Astrocyte of the cerebellum (primary cell): ENCODE measurements at regions not wholly inside any gene's neighbourhood (a gene's known extent, or its start where the extent isn't known, plus 50 kb on each side); places are given as distances from the start of the nearest gene placed in this dataset.

Experiments
- DNase-seq: peaks from one replicate; pipeline ENCODE4 v3.0.0-alpha.2; 2011; ENCODE audit warnings: low read depth
- H3K4me3 ChIP-seq: 2 replicates; pipeline ENCODE4 v1.5.1; 2011; ENCODE audit warnings: mild to moderate bottlenecking, low read depth, low read length, moderate library complexity
- in situ Hi-C: cut with HindIII; loops from 2 replicates; pipeline ENCODE4 v1.10.0; 2017; ENCODE audit warnings: low sequenced_read_pairs
- TF ChIP-seq, protein P1 (sequence below): IDR thresholded peaks from 2 replicates; pipeline ENCODE4 v1.5.1; 2012; ENCODE audit warnings: low read length, low read depth, moderate library complexity, mild to moderate bottlenecking; ENCODE audit errors: missing control alignments

- DNase-seq: no peak
- in situ Hi-C loops: no loop called here
- no peak overlapping the region for H3K4me3 ChIP-seq
- TF ChIP-seq, protein P1, sequence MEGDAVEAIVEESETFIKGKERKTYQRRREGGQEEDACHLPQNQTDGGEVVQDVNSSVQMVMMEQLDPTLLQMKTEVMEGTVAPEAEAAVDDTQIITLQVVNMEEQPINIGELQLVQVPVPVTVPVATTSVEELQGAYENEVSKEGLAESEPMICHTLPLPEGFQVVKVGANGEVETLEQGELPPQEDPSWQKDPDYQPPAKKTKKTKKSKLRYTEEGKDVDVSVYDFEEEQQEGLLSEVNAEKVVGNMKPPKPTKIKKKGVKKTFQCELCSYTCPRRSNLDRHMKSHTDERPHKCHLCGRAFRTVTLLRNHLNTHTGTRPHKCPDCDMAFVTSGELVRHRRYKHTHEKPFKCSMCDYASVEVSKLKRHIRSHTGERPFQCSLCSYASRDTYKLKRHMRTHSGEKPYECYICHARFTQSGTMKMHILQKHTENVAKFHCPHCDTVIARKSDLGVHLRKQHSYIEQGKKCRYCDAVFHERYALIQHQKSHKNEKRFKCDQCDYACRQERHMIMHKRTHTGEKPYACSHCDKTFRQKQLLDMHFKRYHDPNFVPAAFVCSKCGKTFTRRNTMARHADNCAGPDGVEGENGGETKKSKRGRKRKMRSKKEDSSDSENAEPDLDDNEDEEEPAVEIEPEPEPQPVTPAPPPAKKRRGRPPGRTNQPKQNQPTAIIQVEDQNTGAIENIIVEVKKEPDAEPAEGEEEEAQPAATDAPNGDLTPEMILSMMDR: no peak
Measured at GRCh38 chr3:19799887-19800286, 134.1 kb downstream of the EFHB start.

DNA sequence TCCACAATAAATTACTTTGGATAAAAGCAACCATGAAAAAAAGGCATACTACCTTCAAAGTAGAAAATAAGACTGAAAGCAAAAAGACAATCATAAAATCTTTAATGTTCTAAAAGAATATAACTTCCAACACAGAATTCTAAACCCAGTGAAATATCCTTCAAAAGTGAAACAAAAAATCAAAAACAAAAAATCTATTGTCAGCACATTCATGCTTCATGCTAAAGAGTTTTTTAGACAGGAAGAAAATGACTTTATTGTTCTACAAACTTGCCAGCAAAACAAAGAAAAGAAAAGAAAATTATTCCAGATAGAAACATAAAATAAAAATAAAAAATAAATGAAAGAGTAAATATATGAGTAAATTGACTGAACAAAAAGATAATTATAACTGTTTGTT is 134.9 kb downstream of the EFHB start:
- H3K4me3 ChIP-seq: no peak overlapping the region
- TF ChIP-seq, protein P1: no peak
- in situ Hi-C loops: no loop called here
- DNase-seq: no peak

DNA sequence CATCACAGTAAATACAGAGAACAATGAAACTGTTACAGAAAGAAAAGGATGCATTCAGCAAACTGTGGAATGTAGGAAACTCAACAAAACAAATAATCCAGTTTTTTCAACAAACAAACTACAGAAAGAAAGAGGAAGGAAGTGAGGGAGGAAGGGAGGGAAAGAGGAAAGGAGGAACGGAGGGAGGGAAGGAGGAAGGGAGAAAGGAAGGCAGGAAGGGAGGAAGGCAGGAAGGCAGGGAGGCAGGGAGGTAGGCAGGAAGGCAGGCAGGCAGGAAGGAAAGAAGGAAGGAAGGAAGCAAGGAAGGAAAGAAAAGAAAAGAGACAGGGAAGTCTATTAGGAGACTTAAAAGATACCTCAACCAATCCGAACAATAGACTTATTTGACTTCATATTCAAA is 135.7 kb downstream of the EFHB start:
- H3K4me3 ChIP-seq: no peak overlapping the region
- DNase-seq: no peak
- in situ Hi-C loops: no loop called here
- TF ChIP-seq, protein P1: no peak

DNA sequence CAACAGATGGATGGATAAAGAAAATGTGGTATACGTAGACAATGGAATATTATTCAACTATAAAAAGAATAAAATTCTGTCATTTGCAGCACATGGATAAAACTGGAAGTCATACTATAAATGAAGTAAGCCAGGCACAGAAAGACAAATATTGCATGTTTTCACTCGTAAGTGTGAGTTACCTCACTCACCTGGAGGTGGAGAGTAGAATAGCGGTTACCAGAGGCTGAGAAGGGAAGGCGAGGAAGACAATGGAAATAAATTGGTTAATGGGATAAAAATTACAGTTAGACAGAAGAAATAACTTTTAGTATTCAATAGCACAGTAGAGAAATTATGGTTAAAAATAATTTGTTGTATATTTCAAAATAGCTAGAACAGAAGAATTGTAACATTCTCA is 141.6 kb downstream of the EFHB start:
- TF ChIP-seq, protein P1: no peak

GRCh38 chr3:19775765-19776164 is 158.3 kb downstream of the EFHB start:
- TF ChIP-seq, protein P1: no peak
- DNase-seq: no peak
- no peak overlapping the region for H3K4me3 ChIP-seq
- in situ Hi-C loops: no loop called here

More for the DNA sequence above, 141.6 kb downstream of the EFHB start:
- H3K4me3 ChIP-seq: no peak overlapping the region
- in situ Hi-C loops: no loop called here
- DNase-seq: no peak

- no peak for DNase-seq
- TF ChIP-seq, protein P1: no peak
- no peak overlapping the region for H3K4me3 ChIP-seq
- in situ Hi-C loops: no loop called here
Measured at GRCh38 chr3:19769694-19770093, 164.3 kb downstream of the EFHB start.

- TF ChIP-seq, protein P1: no peak
- in situ Hi-C loops: no loop called here
- DNase-seq: no peak
- no peak overlapping the region for H3K4me3 ChIP-seq
Measured at GRCh38 chr3:19765954-19766353, 168.1 kb downstream of the EFHB start.
